Uterus (tissue), 3 donors: ENCODE measurements at regions not wholly inside any gene's neighbourhood (a gene's known extent, or its start where the extent isn't known, plus 50 kb on each side); places are given as distances from the start of the nearest gene placed in this dataset.

Experiments
- DNase-seq, 2 donors: peaks; one replicate each; pipeline ENCODE4 v3.0.0-alpha.2; 2019 to 2020
- H3K27ac ChIP-seq, 2 donors: fragments of 200-600 bp; sonication (generic); 1 replicate in 1 of 2; 2 replicates in 1 of 2; pipeline ENCODE4 v1.5.1; 2016 to 2018
- H3K27me3 ChIP-seq, 2 donors: fragments of 200-600 bp; sonication (generic); one replicate each; pipeline ENCODE4 v1.5.1; 2018 to 2019; ENCODE audit warnings: control low read depth in 1 of 2
- H3K36me3 ChIP-seq, 2 donors: fragments of 200-600 bp; sonication (generic); one replicate each; pipeline ENCODE4 v1.5.1; 2019; ENCODE audit warnings: control low read depth in 1 of 2
- H3K4me1 ChIP-seq, 2 donors: fragments of 200-600 bp; sonication (generic); one replicate each; pipeline ENCODE4 v1.5.1; 2018 to 2019; ENCODE audit warnings: control low read depth in 1 of 2
- H3K4me3 ChIP-seq, 2 donors: fragments of 200-600 bp; sonication (generic); 1 replicate in 1 of 2; 2 replicates in 1 of 2; pipeline ENCODE4 v1.5.1; 2018 to 2019; ENCODE audit warnings: mild to moderate bottlenecking in 1 of 2
- H3K9me3 ChIP-seq, 2 donors: fragments of 200-600 bp; sonication (generic); one replicate each; pipeline ENCODE4 v1.5.1; 2019; ENCODE audit warnings: control low read depth in 1 of 2
- CTCF ChIP-seq, 4 experiments: fragments of 200-600 bp in 2 of 4; fragments of 450-650 bp in 2 of 4; sonication (generic) in 2 of 4; IDR thresholded peaks; one replicate each; pipeline ENCODE4 v1.5.1; 2016 to 2019; ENCODE audit warnings: antibody characterized with exemption in 4 of 4, mild to moderate bottlenecking in 2 of 4, moderate library complexity in 1 of 4
- POLR2A ChIP-seq, 2 donors: fragments of 450-650 bp; IDR thresholded peaks; one replicate each; pipeline ENCODE4 v1.6.1; 2016; ENCODE audit warnings: antibody characterized with exemption in 2 of 2, mild to moderate bottlenecking in 1 of 2, moderate library complexity in 1 of 2
- intact Hi-C: fragments of 100-400 bp; cut with DNase I; formaldehyde crosslinking; loops from one replicate; pipeline ENCODE4 v1.15.1; 2023; ENCODE audit warnings: low total_unique reads
- donor health status: DM: yes; HTN: yes; CAD: no.

GRCh38 chr10:64977915-64978314 lies 1456.7 kb downstream of the REEP3 start:
- H3K36me3 ChIP-seq: no peaks in the 10 kb centered on the region
- TF ChIP-seq POLR2A (IDR thresholded peaks at IDR 0.05) (no peak), CTCF (IDR thresholded peaks at IDR 0.05) (no peak)
- H3K4me3 ChIP-seq: no peak overlapping the region
- H3K9me3 ChIP-seq: no peaks in the 10 kb centered on the region
- no peaks in the 10 kb centered on the region for H3K27me3 ChIP-seq
- no peaks in the 10 kb centered on the region for H3K4me1 ChIP-seq
- intact Hi-C loops: no loop called here
- DNase-seq: no peak
- no peak overlapping the region for H3K27ac ChIP-seq

- TF ChIP-seq POLR2A (IDR thresholded peaks at IDR 0.05): no peak
- DNase-seq: no peak
- H3K9me3 ChIP-seq: no peaks in the 10 kb centered on the region
- intact Hi-C loops: no loop called here
- no peaks in the 10 kb centered on the region for H3K36me3 ChIP-seq
- no peaks in the 10 kb centered on the region for H3K27me3 ChIP-seq
- H3K4me3 ChIP-seq: no peak overlapping the region
- H3K4me1 ChIP-seq: no peaks in the 10 kb centered on the region
- no peak overlapping the region for H3K27ac ChIP-seq
These were observed 1475.7 kb downstream of the REEP3 start for GRCh38 chr10:64996886-64997285.

GRCh38 chr10:65010845-65011244 lies 1489.6 kb downstream of the REEP3 start:
- H3K9me3 ChIP-seq: no peaks in the 10 kb centered on the region
- no peaks in the 10 kb centered on the region for H3K4me1 ChIP-seq
- no peaks in the 10 kb centered on the region for H3K36me3 ChIP-seq
- no peak for DNase-seq
- no peak overlapping the region for H3K4me3 ChIP-seq
- intact Hi-C loops: no loop called here
- H3K27me3 ChIP-seq: no peaks in the 10 kb centered on the region
- no peak overlapping the region for H3K27ac ChIP-seq
- TF ChIP-seq POLR2A (IDR thresholded peaks at IDR 0.05) (no peak), CTCF (IDR thresholded peaks at IDR 0.05) (no peak)

GRCh38 chr10:65017523-65017922 lies 1496.3 kb downstream of the REEP3 start:
- no peaks in the 10 kb centered on the region for H3K36me3 ChIP-seq
- intact Hi-C loops: no loop called here
- H3K27ac ChIP-seq: no peak overlapping the region
- no peaks in the 10 kb centered on the region for H3K9me3 ChIP-seq
- H3K27me3 ChIP-seq: no peaks in the 10 kb centered on the region
- no peaks in the 10 kb centered on the region for H3K4me1 ChIP-seq
- TF ChIP-seq CTCF (IDR thresholded peaks at IDR 0.05) (no peak), POLR2A (IDR thresholded peaks at IDR 0.05) (no peak)
- H3K4me3 ChIP-seq: no peak overlapping the region
- DNase-seq: no peak

GRCh38 chr10:65024886-65025285 lies 1503.7 kb downstream of the REEP3 start:
- TF ChIP-seq POLR2A (IDR thresholded peaks at IDR 0.05) (no peak), CTCF (IDR thresholded peaks at IDR 0.05) (no peak)
- H3K36me3 ChIP-seq: no peaks in the 10 kb centered on the region
- no peaks in the 10 kb centered on the region for H3K27me3 ChIP-seq
- intact Hi-C loops: no loop called here
- H3K4me3 ChIP-seq: no peak overlapping the region
- no peak for DNase-seq
- H3K4me1 ChIP-seq: no peaks in the 10 kb centered on the region
- H3K9me3 ChIP-seq: no peaks in the 10 kb centered on the region
- H3K27ac ChIP-seq: no peak overlapping the region

- TF ChIP-seq POLR2A (IDR thresholded peaks at IDR 0.05) (no peak), CTCF (IDR thresholded peaks at IDR 0.05) (no peak)
- no peak overlapping the region for H3K27ac ChIP-seq
- intact Hi-C loops: no loop called here
- no peaks in the 10 kb centered on the region for H3K9me3 ChIP-seq
- H3K27me3 ChIP-seq: no peaks in the 10 kb centered on the region
- H3K4me1 ChIP-seq: no peaks in the 10 kb centered on the region
- no peak for DNase-seq
- no peak overlapping the region for H3K4me3 ChIP-seq
- H3K36me3 ChIP-seq: no peaks in the 10 kb centered on the region
These were observed 1509.1 kb downstream of the REEP3 start for GRCh38 chr10:65030263-65030662.
